GM12878 (cell line): ENCODE measurements at regions not wholly inside any gene's neighbourhood (a gene's known extent, or its start where the extent isn't known, plus 50 kb on each side); places are given as distances from the start of the nearest gene placed in this dataset.

ENCODE experiments used
- ATAC-seq: fragments of 200-7000 bp; cut with Tn5 transposase; 3 replicates; pipeline ENCODE4 v1.9.1; 2020; ENCODE audit warnings: mild to moderate bottlenecking, moderate library complexity
- BruUV-seq: library from RNA; stranded (reverse); fragments of 400-500 nt; replicated peaks from 2 replicates; lab custom pipeline; 2021; lab: Mats Ljungman, UMichigan
- CTCF ChIA-PET: fragments of 300-600 bp; sonication (Branson Sonifier 250); formaldehyde crosslinking; extraction: SDS; loops from one replicate; lab custom pipeline; 2021; ENCODE audit warnings: inconsistent platforms; lab: Yijun Ruan, JAX
- POLR2A ChIA-PET: fragments of 350-600 bp; formaldehyde crosslinking; extraction: SDS; loops from one replicate; lab custom pipeline; 2021; ENCODE audit warnings: inconsistent platforms; lab: Charles Lee
- RAD21 ChIA-PET: fragments of 300-600 bp; sonication (Branson Sonifier 250); formaldehyde crosslinking; loops from one replicate; lab custom pipeline; 2023; ENCODE audit warnings: antibody characterized with exemption; ENCODE audit not compliant: unreplicated experiment; lab: Charles Lee
- SMC1A ChIA-PET: fragments of 300-600 bp; sonication (Branson Sonifier 250); formaldehyde crosslinking; loops from one replicate; lab custom pipeline; 2023; ENCODE audit not compliant: unreplicated experiment, uncharacterized antibody; lab: Charles Lee
- DNase-seq: peaks from one replicate; pipeline ENCODE4 v3.0.0-alpha.2; 2011; ENCODE audit warnings: low read depth, low spot score
- FAIRE-seq: peaks from 3 replicates; lab custom pipeline; 2011; peaks lifted over from hg19 to GRCh38; lab: Jason Lieb, UNC
- H2AFZ ChIP-seq: 2 replicates; pipeline ENCODE4 v1.6.0; 2011; ENCODE audit warnings: low read depth, low read length, control low read depth; ENCODE audit not compliant: control insufficient read depth
- H3K27ac ChIP-seq: 2 replicates; pipeline ENCODE4 v1.5.1; 2011; ENCODE audit warnings: control low read depth; ENCODE audit not compliant: control insufficient read depth, insufficient read depth
- H3K27me3 ChIP-seq, 2 experiments: replicated peaks in 1 of 2; 2 replicates each; pipeline versions ENCODE4 v1.6.0 to v1.6.1; 2011; ENCODE audit warnings: low read length in 1 of 2; ENCODE audit not compliant: control insufficient read depth in 2 of 2, insufficient read depth in 2 of 2
- H3K36me3 ChIP-seq, 2 experiments: 2 replicates each; pipeline ENCODE4 v1.5.1; 2011; ENCODE audit warnings: low read length in 1 of 2; ENCODE audit not compliant: control insufficient read depth in 2 of 2, insufficient read depth in 2 of 2
- H3K4me1 ChIP-seq: 2 replicates; pipeline ENCODE4 v1.6.1; 2011; ENCODE audit warnings: mild to moderate bottlenecking, low read length, moderate library complexity, mixed read lengths; ENCODE audit not compliant: control insufficient read depth, insufficient read depth
- H3K4me2 ChIP-seq: 2 replicates; pipeline ENCODE4 v1.6.0; 2011; ENCODE audit warnings: control low read depth; ENCODE audit not compliant: control insufficient read depth, insufficient read depth
- H3K4me3 ChIP-seq: fragments of 200-600 bp; sonication (generic); 2 replicates; pipeline ENCODE4 v1.5.1; 2016
- H3K79me2 ChIP-seq: 2 replicates; pipeline ENCODE4 v1.6.0; 2011; ENCODE audit warnings: low read length; ENCODE audit not compliant: control insufficient read depth, insufficient read depth
- H3K9ac ChIP-seq: 2 replicates; pipeline ENCODE4 v1.8.0; 2011; ENCODE audit warnings: low read length, control low read depth, mixed read lengths; ENCODE audit not compliant: control insufficient read depth, insufficient read depth
- H3K9me3 ChIP-seq: replicated peaks from 3 replicates; pipeline ENCODE4 v1.5.1; 2011; ENCODE audit warnings: mild to moderate bottlenecking, low read length; ENCODE audit not compliant: control insufficient read depth, insufficient read depth
- H4K20me1 ChIP-seq: 2 replicates; pipeline ENCODE4 v1.6.0; 2011; ENCODE audit not compliant: control insufficient read depth, insufficient read depth
- BHLHE40 ChIP-seq, 2 experiments: fragments of 450-650 bp in 1 of 2; IDR thresholded peaks; 2 replicates each; pipeline ENCODE4 v1.6.1; 2011 to 2017; ENCODE audit warnings: low read depth in 2 of 2, borderline replicate concordance in 1 of 2, improper control_type of control experiment in 1 of 2, low read length in 1 of 2, mild to moderate bottlenecking in 1 of 2
- CHD1 ChIP-seq: IDR thresholded peaks from 2 replicates; pipeline ENCODE4 v1.6.1; 2012; ENCODE audit warnings: low read depth, low read length, improper control_type of control experiment
- EP300 ChIP-seq, 2 experiments: fragments of 150-350 bp in 1 of 2; IDR thresholded peaks; 2 replicates each; pipeline ENCODE4 v1.6.1; 2011 to 2012; ENCODE audit warnings: low read depth in 2 of 2, low read length in 2 of 2, borderline replicate concordance in 1 of 2, improper control_type of control experiment in 1 of 2, inconsistent platforms in 1 of 2; ENCODE audit not compliant: control insufficient read depth in 1 of 2
- FOXM1 ChIP-seq: IDR thresholded peaks from 2 replicates; pipeline ENCODE4 v1.6.1; 2012; ENCODE audit warnings: low read depth, mild to moderate bottlenecking, inconsistent platforms, low read length, moderate library complexity
- HDGF ChIP-seq: fragments of 450-650 bp; IDR thresholded peaks from 2 replicates; pipeline ENCODE4 v1.6.1; 2016; ENCODE audit warnings: antibody characterized with exemption
- IKZF1 ChIP-seq: fragments of 450-650 bp; conservative IDR thresholded peaks from 2 replicates; pipeline ENCODE4 v1.6.1; 2017; ENCODE audit warnings: antibody characterized with exemption, mild to moderate bottlenecking
- SIX5 ChIP-seq: IDR thresholded peaks from 2 replicates; pipeline ENCODE4 v1.6.1; 2011; ENCODE audit warnings: mild to moderate bottlenecking, low read depth, low read length, moderate library complexity; ENCODE audit not compliant: severe bottlenecking
- SMAD1 ChIP-seq: fragments of 450-650 bp; IDR thresholded peaks from 2 replicates; pipeline ENCODE4 v1.6.1; 2018; ENCODE audit warnings: mild to moderate bottlenecking, low read depth; ENCODE audit not compliant: partially characterized antibody
- WGBS: methylation state at CpG from one replicate; pipeline ENCODE4 v1.1.6; 2016; ENCODE audit warnings: low lambda C conversion rate; ENCODE audit not compliant: insufficient replicate concordance, insufficient coverage; ENCODE audit errors: missing lambda C conversion rate; 5-methylcytosine and 5-hydroxymethylcytosine counted together
- in situ Hi-C: fragments of 300-500 bp; cut with MboI; formaldehyde crosslinking; loops from 9 replicates; pipeline ENCODE4 v1.14.3; 2018; ENCODE audit warnings: mixed read lengths
- intact Hi-C: fragments of 100-400 bp; cut with micrococcal nuclease; formaldehyde crosslinking; loops from one replicate; pipeline ENCODE4 v1.14.2; 2022; ENCODE audit not compliant: unreplicated experiment
- TF ChIP-seq, protein P1 (sequence below): fragments of 450-650 bp; IDR thresholded peaks from 2 replicates; pipeline ENCODE4 v1.6.1; 2017; ENCODE audit warnings: mild to moderate bottlenecking
- TF ChIP-seq, protein P2 (sequence below): IDR thresholded peaks from 2 replicates; pipeline ENCODE4 v1.6.1; 2011; ENCODE audit warnings: low read depth, mild to moderate bottlenecking, low read length, moderate library complexity, borderline replicate concordance; ENCODE audit errors: extremely low read depth

DNA sequence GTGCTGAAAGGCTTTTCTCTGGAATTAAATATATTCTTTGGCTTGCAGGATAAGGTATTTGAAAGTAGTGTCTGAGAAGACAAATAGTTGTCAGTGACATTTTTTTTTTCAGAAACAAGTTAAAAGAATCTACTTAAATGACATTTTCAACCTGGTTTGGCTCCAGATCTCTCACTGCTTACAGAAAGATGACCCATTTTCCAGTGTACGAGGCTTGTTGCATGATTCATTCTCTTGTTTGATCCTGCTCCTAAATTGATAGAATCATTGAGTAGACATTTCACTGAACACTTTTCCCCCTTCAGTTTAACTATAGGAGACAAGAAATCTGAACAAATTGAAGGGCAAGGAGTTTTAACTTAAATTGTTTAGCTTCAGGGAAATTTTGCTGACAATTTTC is 546.1 kb downstream of the ZNF608 start (continued):
- TF ChIP-seq SMAD1 (no peak), IKZF1 (no peak), FOXM1 (no peak)
- TF ChIP-seq, protein P1, sequence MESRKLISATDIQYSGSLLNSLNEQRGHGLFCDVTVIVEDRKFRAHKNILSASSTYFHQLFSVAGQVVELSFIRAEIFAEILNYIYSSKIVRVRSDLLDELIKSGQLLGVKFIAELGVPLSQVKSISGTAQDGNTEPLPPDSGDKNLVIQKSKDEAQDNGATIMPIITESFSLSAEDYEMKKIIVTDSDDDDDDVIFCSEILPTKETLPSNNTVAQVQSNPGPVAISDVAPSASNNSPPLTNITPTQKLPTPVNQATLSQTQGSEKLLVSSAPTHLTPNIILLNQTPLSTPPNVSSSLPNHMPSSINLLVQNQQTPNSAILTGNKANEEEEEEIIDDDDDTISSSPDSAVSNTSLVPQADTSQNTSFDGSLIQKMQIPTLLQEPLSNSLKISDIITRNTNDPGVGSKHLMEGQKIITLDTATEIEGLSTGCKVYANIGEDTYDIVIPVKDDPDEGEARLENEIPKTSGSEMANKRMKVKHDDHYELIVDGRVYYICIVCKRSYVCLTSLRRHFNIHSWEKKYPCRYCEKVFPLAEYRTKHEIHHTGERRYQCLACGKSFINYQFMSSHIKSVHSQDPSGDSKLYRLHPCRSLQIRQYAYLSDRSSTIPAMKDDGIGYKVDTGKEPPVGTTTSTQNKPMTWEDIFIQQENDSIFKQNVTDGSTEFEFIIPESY: no peak
- TF ChIP-seq, protein P2, sequence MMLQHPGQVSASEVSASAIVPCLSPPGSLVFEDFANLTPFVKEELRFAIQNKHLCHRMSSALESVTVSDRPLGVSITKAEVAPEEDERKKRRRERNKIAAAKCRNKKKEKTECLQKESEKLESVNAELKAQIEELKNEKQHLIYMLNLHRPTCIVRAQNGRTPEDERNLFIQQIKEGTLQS: no peak

DNA sequence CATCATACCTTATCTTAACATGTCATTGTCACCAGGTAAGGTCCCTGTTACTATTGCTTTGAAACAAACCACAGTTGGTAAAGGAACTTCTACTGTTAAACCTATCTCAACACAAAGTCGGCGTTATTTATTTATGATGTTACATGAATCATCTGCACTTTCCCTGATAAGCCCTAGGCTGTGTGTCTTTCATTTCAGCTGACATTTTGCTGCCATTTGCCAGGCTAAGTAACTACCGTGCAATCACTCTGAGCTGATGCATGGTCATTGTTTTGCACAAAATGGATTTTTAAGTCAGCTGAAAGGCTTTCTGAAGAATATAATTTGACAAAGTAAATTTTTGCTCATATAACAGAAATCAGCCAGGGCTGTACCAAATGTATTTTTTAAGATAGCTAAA is 546.5 kb downstream of the ZNF608 start:
- Histone ChIP-seq H3K9ac (no peak overlapping the region), H2AFZ (no peak overlapping the region), H3K4me1 (no peaks in the 10 kb centered on the region), H3K27me3 (no peaks in the 10 kb centered on the region; a peak in 1 of 4 replicates), H3K36me3 (no peaks in the 10 kb centered on the region), H4K20me1 (no peaks in the 10 kb centered on the region), H3K4me2 (no peak overlapping the region), H3K27ac (no peak overlapping the region), H3K79me2 (no peaks in the 10 kb centered on the region), H3K9me3 (no peaks in the 10 kb centered on the region; the same call in 2 of the 3 replicates), H3K4me3 (no peak overlapping the region)
- TF ChIP-seq CHD1: no peak
- TF ChIP-seq SIX5: no peak
- no peak for TF ChIP-seq HDGF
- TF ChIP-seq EP300 (IDR thresholded peaks at IDR 0.05; ENCODE audit: borderline replicate concordance in 1 of 2, control insufficient read depth in 1 of 2, low read depth in 2 of 2, low read length in 2 of 2): no peak
- TF ChIP-seq BHLHE40 (IDR thresholded peaks at IDR 0.05; ENCODE audit: borderline replicate concordance in 1 of 2, low read depth in 2 of 2, low read length in 1 of 2): no peak
- RAD21 ChIA-PET: no interaction called here
- in situ Hi-C loops: no loop called here
- 36% methylated on average over 3 of the region's 3 CpGs for WGBS
- BruUV-seq: no TSS peak
- no peak for DNase-seq
- no peak for ATAC-seq
- no peak for FAIRE-seq
- CTCF ChIA-PET: no interaction called here
- intact Hi-C loops: no loop called here
- POLR2A ChIA-PET: no interaction called here
- SMC1A ChIA-PET: interaction anchor here (0.5 kb wide), 1 partner anchor 21 kb away, joined by 3 read pairs; no protein-coding TSS in a partner anchor
